ENCODE measurements at regions not wholly inside any gene's neighbourhood (a gene's known extent, or its start where the extent isn't known, plus 50 kb on each side); places are given as distances from the start of the nearest gene placed in this dataset.

- TF ChIP-seq CTCF (IDR thresholded peaks at IDR 0.05) (no peak), POLR2A (IDR thresholded peaks at IDR 0.05) (no peak)
These were observed 117.5 kb upstream of the ZNF462 start for GRCh38 chr9:106745457-106745856.

Measured in uterus (tissue), 2 donors.